ENCODE measurements at regions not wholly inside any gene's neighbourhood (a gene's known extent, or its start where the extent isn't known, plus 50 kb on each side); places are given as distances from the start of the nearest gene placed in this dataset.

- ChIA-PET POLR2A (no interaction called here), CTCF (no interaction called here)
- H3K27me3 Mint-ChIP-seq (ENCODE audit: low read depth): peaks cover 11% of the 10 kb centered on the region
- no peak overlapping the region for H3K4me3 Mint-ChIP-seq
- ATAC-seq (no peak), DNase-seq (no peak)
- H3K9me3 Mint-ChIP-seq (ENCODE audit: insufficient read depth): no peaks in the 10 kb centered on the region
- H3K36me3 Mint-ChIP-seq (ENCODE audit: low read depth): no peaks in the 10 kb centered on the region
- H3K4me1 Mint-ChIP-seq (ENCODE audit: low read depth): no peaks in the 10 kb centered on the region
- no peak overlapping the region for H3K27ac Mint-ChIP-seq
Measured at GRCh38 chr3:44068753-44069152, 172.9 kb upstream of the TOPAZ1 start.

DNA sequence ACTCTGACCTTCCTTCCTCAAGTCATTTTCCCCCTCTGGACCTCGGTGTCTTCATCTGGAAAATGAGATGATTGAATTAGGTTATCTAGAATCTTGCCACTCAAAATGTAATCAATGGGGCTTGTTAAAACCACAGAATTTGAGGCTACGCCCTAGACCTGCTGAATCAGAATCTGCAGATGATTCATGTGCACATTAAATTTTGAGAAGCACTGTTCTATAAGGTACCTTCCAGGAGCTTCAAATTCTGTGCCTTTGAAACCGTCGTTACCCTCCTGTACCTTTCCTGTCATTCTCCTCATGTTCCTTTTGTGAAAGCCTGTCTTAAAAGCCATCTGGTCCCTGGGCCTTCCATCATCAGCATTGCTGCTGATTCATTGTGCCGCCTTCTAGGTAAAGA lies 172.4 kb upstream of the TOPAZ1 start:
- no peak for ATAC-seq
- H3K27ac Mint-ChIP-seq: no peak overlapping the region
- H3K4me3 Mint-ChIP-seq: no peak overlapping the region
- POLR2A ChIA-PET: no interaction called here
- peaks cover 11% of the 10 kb centered on the region for H3K27me3 Mint-ChIP-seq (ENCODE audit: low read depth)
- H3K36me3 Mint-ChIP-seq (ENCODE audit: low read depth): no peaks in the 10 kb centered on the region
- no peaks in the 10 kb centered on the region for H3K9me3 Mint-ChIP-seq (ENCODE audit: insufficient read depth)
- CTCF ChIA-PET: no interaction called here
- no peak for DNase-seq
- H3K4me1 Mint-ChIP-seq (ENCODE audit: low read depth): no peaks in the 10 kb centered on the region

DNA sequence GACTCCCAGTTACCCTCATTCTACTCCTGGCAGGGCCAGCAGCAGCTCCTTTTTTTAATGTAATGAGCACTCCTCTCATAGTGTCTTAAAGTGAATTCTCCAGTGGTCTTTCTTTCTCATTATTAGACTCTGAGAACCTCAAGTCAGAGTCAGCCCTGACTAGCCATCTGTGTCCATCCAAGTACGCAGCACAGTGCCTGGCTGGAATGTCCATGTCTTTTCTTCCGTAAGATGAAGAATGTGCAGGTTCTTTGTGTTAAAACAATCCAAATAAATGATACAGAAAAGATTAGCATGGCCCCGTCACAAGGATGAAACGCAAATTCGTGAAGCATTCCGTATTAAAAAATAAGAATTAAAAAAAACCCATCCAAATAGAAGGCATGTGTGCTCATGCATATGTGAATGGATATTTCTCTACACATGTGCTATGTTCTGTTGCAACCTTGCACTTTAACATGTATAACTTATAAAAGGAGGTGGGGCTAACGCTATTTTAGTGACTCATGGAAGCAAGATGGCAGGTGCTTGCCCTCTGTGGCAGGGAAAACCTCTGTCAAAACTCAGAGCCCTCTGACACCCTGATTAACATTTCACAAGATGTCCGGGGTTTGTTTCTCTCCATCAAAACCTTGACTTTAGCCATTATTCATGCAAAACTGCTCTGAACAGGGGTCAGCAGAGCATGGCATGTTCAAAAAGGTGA lies 170.7 kb upstream of the TOPAZ1 start:
- peaks cover 11% of the 10 kb centered on the region for H3K27me3 Mint-ChIP-seq (ENCODE audit: low read depth)
- H3K36me3 Mint-ChIP-seq (ENCODE audit: low read depth): no peaks in the 10 kb centered on the region
- DNase-seq (no peak), ATAC-seq (no peak)
- H3K9me3 Mint-ChIP-seq (ENCODE audit: insufficient read depth): no peaks in the 10 kb centered on the region
- H3K4me3 Mint-ChIP-seq: no peak overlapping the region
- H3K4me1 Mint-ChIP-seq (ENCODE audit: low read depth): no peaks in the 10 kb centered on the region
- H3K27ac Mint-ChIP-seq: no peak overlapping the region
- CTCF ChIA-PET: no interaction called here
- POLR2A ChIA-PET: no interaction called here

DNA sequence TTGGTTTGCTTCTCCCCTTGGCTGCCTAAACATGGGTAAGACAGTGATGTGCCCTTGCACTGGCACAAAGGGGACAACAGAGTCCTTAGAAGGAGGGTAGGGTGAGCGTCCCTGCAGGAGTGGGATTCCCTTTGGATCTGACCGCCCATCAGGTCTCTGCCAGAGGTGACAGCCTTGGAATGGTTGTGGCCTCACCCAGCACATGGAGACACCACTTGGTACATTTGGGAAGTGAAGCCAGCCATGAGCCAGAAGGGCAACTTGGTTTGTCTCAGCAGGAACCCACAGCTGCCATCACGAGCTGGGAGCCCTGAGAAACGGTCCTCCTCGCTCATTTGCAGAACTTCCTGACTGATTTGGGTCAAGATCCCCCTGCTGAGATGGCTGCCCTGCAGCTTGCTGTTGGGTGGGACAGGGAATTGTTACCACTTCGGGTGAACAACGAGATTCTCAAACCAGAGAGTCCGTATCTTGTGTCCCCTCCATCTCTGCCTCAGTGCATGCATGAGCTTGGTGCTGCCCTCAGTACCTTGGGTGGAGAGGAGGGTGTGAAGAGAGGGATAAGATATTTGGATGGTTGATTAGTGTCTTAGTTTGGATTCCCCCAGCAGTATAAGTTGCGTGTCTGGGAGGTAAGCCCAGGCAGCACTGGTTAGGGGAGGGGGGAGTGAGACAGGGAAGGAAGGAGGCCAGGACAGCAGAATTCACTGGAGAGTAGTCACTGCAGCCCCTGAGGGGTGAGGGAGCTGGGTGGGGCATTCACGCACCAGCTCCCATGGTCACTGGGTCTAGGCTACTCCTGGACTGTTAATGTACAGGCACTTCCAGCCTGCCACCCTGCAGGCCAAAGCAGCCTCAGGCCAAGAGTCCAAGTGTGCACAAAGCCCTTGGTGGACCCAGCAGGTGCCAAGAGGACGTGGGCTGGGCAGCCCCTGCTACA lies 168.8 kb upstream of the TOPAZ1 start:
- Mint-ChIP-seq H3K27me3 (ENCODE audit: low read depth) (peaks cover 10% of the 10 kb centered on the region), H3K4me1 (ENCODE audit: low read depth) (no peaks in the 10 kb centered on the region), H3K9me3 (ENCODE audit: insufficient read depth) (no peaks in the 10 kb centered on the region), H3K36me3 (ENCODE audit: low read depth) (no peaks in the 10 kb centered on the region), H3K4me3 (no peak overlapping the region), H3K27ac (no peak overlapping the region)
- ATAC-seq (no peak), DNase-seq (no peak)
- CTCF ChIA-PET: no interaction called here
- POLR2A ChIA-PET: interaction anchor here (0.9 kb wide), 1 partner anchor 14 kb away, joined by 3 read pairs; no protein-coding TSS in a partner anchor

GRCh38 chr3:44074181-44074580 lies 167.5 kb upstream of the TOPAZ1 start:
- CTCF ChIA-PET: no interaction called here
- POLR2A ChIA-PET: interaction anchor here (1.3 kb wide), 1 partner anchor 16 kb away, joined by 3 read pairs; no protein-coding TSS in a partner anchor
- DNase-seq (no peak), ATAC-seq (no peak)
- Mint-ChIP-seq H3K27ac (no peak overlapping the region), H3K27me3 (ENCODE audit: low read depth) (peaks cover 9% of the 10 kb centered on the region), H3K36me3 (ENCODE audit: low read depth) (no peaks in the 10 kb centered on the region), H3K4me3 (no peak overlapping the region), H3K9me3 (ENCODE audit: insufficient read depth) (no peaks in the 10 kb centered on the region), H3K4me1 (ENCODE audit: low read depth) (no peaks in the 10 kb centered on the region)

DNA sequence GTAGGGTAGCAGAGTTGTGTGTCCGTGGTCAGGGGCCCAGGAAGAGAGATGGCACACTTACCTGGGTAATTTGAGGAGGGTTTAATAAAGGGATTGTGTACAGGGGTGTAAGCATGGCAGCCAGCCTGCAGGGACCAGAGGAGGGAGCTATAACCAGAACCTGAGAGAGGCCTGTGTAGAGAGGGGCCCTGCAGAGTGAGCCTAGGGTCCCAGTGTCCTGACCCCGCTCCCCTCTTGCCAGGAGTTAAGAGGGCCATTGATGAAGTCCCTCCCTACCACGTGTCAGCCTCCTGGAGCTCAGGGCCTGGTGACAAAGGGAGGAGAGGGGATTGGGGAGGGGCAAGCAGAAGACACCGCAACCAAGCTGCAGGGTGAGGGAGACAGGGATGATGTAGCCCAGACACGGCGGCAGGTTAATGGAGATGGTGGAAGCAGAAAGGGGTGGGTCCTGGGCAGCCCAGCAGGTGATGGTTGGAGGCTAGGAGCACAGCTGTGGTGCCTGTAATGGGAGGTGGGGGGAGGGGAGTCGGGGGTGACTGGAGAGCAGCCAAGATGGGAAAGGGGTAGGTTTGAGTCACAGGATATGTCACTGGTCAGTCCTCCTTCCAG lies 165.4 kb upstream of the TOPAZ1 start:
- no peak overlapping the region for H3K4me3 Mint-ChIP-seq
- no peaks in the 10 kb centered on the region for H3K4me1 Mint-ChIP-seq (ENCODE audit: low read depth)
- no peaks in the 10 kb centered on the region for H3K9me3 Mint-ChIP-seq (ENCODE audit: insufficient read depth)
- DNase-seq (no peak), ATAC-seq (no peak)
- H3K27ac Mint-ChIP-seq: no peak overlapping the region
- ChIA-PET CTCF (no interaction called here), POLR2A (no interaction called here)
- H3K36me3 Mint-ChIP-seq (ENCODE audit: low read depth): no peaks in the 10 kb centered on the region
- H3K27me3 Mint-ChIP-seq (ENCODE audit: low read depth): peaks cover 8% of the 10 kb centered on the region

DNA sequence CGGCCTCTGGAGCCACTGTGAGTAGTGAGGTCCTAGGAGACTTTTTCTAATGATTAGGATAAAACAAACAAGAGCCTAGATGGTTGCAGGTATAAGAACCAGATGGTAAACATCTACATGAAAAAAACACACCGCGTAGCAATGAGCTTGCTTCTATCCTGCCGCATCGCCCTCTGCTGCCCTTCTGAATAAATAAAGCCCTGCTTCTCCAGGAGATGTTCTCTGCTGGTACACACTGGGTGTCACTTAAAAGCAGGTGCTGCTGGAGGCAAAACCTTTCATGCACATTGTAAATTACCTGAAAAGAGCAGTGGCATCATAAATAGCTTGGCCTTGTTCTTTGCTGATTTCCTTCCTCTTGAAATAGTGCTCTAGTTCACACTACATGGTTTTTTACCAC lies 164.4 kb upstream of the TOPAZ1 start:
- Mint-ChIP-seq H3K4me1 (ENCODE audit: low read depth) (no peaks in the 10 kb centered on the region), H3K36me3 (ENCODE audit: low read depth) (no peaks in the 10 kb centered on the region), H3K27me3 (ENCODE audit: low read depth) (peaks cover 8% of the 10 kb centered on the region), H3K27ac (no peak overlapping the region), H3K4me3 (no peak overlapping the region), H3K9me3 (ENCODE audit: insufficient read depth) (no peaks in the 10 kb centered on the region)
- ChIA-PET CTCF (no interaction called here), POLR2A (no interaction called here)
- no peak for DNase-seq
- no peak for ATAC-seq

- CTCF ChIA-PET: no interaction called here
- Mint-ChIP-seq H3K27ac (no peak overlapping the region), H3K4me1 (ENCODE audit: low read depth) (no peaks in the 10 kb centered on the region), H3K9me3 (ENCODE audit: insufficient read depth) (no peaks in the 10 kb centered on the region), H3K36me3 (ENCODE audit: low read depth) (no peaks in the 10 kb centered on the region), H3K4me3 (no peak overlapping the region), H3K27me3 (ENCODE audit: low read depth) (peaks cover 12% of the 10 kb centered on the region)
- DNase-seq: no peak
- POLR2A ChIA-PET: no interaction called here
- ATAC-seq: no peak
Measured at GRCh38 chr3:44078863-44079262, 162.8 kb upstream of the TOPAZ1 start.

GRCh38 chr3:44079916-44080315 lies 161.8 kb upstream of the TOPAZ1 start:
- Mint-ChIP-seq H3K4me1 (ENCODE audit: low read depth) (no peaks in the 10 kb centered on the region), H3K36me3 (ENCODE audit: low read depth) (no peaks in the 10 kb centered on the region), H3K27me3 (ENCODE audit: low read depth) (peaks cover 14% of the 10 kb centered on the region), H3K9me3 (ENCODE audit: insufficient read depth) (no peaks in the 10 kb centered on the region), H3K4me3 (no peak overlapping the region), H3K27ac (no peak overlapping the region)
- ChIA-PET CTCF (no interaction called here), POLR2A (no interaction called here)
- no peak for ATAC-seq
- no peak for DNase-seq

GRCh38 chr3:44080474-44081072 lies 161.1 kb upstream of the TOPAZ1 start:
- Mint-ChIP-seq H3K27ac (no peak overlapping the region), H3K27me3 (ENCODE audit: low read depth) (peaks cover 14% of the 10 kb centered on the region), H3K4me1 (ENCODE audit: low read depth) (no peaks in the 10 kb centered on the region), H3K36me3 (ENCODE audit: low read depth) (no peaks in the 10 kb centered on the region), H3K4me3 (no peak overlapping the region), H3K9me3 (ENCODE audit: insufficient read depth) (no peaks in the 10 kb centered on the region)
- no peak for DNase-seq
- ChIA-PET CTCF (no interaction called here), POLR2A (no interaction called here)
- no peak for ATAC-seq

- H3K9me3 Mint-ChIP-seq (ENCODE audit: insufficient read depth): no peaks in the 10 kb centered on the region
- ChIA-PET POLR2A (no interaction called here), CTCF (no interaction called here)
- DNase-seq: no peak
- H3K27ac Mint-ChIP-seq: no peak overlapping the region
- H3K27me3 Mint-ChIP-seq (ENCODE audit: low read depth): peaks cover 26% of the 10 kb centered on the region
- no peaks in the 10 kb centered on the region for H3K36me3 Mint-ChIP-seq (ENCODE audit: low read depth)
- ATAC-seq: no peak
- peaks cover 3% of the 10 kb centered on the region for H3K4me1 Mint-ChIP-seq (ENCODE audit: low read depth)
- no peak overlapping the region for H3K4me3 Mint-ChIP-seq
Measured at GRCh38 chr3:44090036-44090435, 151.7 kb upstream of the TOPAZ1 start.

DNA sequence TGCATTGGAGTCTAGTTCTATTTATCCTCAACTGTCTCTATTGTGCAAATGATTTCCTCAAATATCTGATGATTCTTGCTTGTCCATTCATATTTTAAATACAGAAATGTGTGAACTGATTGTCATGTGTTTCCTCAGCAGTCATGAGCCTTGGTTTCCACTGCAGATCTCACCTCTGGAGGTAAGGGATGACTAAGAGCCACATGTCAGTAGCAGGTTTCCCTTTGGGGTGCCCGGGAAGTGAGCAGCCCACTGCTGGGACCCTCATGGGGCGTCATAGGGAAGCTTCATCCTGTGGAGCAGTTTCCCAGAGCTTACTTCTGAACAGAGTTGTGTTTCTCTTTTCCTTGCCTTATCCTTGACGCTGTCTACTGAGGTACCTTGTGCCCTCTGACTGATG lies 149.2 kb upstream of the TOPAZ1 start:
- no peaks in the 10 kb centered on the region for H3K9me3 Mint-ChIP-seq (ENCODE audit: insufficient read depth)
- H3K36me3 Mint-ChIP-seq (ENCODE audit: low read depth): no peaks in the 10 kb centered on the region
- CTCF ChIA-PET: no interaction called here
- POLR2A ChIA-PET: no interaction called here
- no peak overlapping the region for H3K27ac Mint-ChIP-seq
- H3K27me3 Mint-ChIP-seq (ENCODE audit: low read depth): peaks cover 26% of the 10 kb centered on the region
- peaks cover 3% of the 10 kb centered on the region for H3K4me1 Mint-ChIP-seq (ENCODE audit: low read depth)
- no peak for ATAC-seq
- DNase-seq: no peak
- H3K4me3 Mint-ChIP-seq: no peak overlapping the region
